Thymus (tissue), 11 donors: ENCODE measurements at regions not wholly inside any gene's neighbourhood (a gene's known extent, or its start where the extent isn't known, plus 50 kb on each side); places are given as distances from the start of the nearest gene placed in this dataset.

Source experiments
- DNase-seq, 9 donors: peaks; one replicate each; pipeline ENCODE4 v3.0.0-alpha.2; 2013; ENCODE audit warnings: low spot score in 9 of 9, low read depth in 6 of 9, missing footprints in 1 of 9
- H3K27ac ChIP-seq, 2 donors: one replicate each; pipeline ENCODE4 v1.5.1; 2013; ENCODE audit warnings: control low read depth in 1 of 2, low read depth in 1 of 2, low read length in 1 of 2, mild to moderate bottlenecking in 1 of 2, moderate library complexity in 1 of 2
- H3K27me3 ChIP-seq, 2 donors: one replicate each; pipeline ENCODE4 v1.5.1; 2013; ENCODE audit warnings: low read length in 1 of 2; ENCODE audit not compliant: control insufficient read depth in 2 of 2, insufficient read depth in 1 of 2
- H3K36me3 ChIP-seq, 2 donors: one replicate each; pipeline ENCODE4 v1.5.1; 2013; ENCODE audit warnings: low read length in 1 of 2, mild to moderate bottlenecking in 1 of 2, moderate library complexity in 1 of 2; ENCODE audit not compliant: control insufficient read depth in 2 of 2, insufficient read depth in 2 of 2
- H3K4me1 ChIP-seq, 2 donors: one replicate each; pipeline ENCODE4 v1.5.1; 2013; ENCODE audit warnings: low read length in 2 of 2; ENCODE audit not compliant: control insufficient read depth in 2 of 2, insufficient read depth in 2 of 2
- H3K4me3 ChIP-seq, 2 donors: one replicate each; pipeline ENCODE4 v1.5.1; 2013; ENCODE audit warnings: low read length in 2 of 2, control low read depth in 1 of 2, mild to moderate bottlenecking in 1 of 2
- H3K9me3 ChIP-seq, 2 donors: one replicate each; pipeline ENCODE4 v1.5.1; 2013; ENCODE audit warnings: low read length in 1 of 2, mild to moderate bottlenecking in 1 of 2; ENCODE audit not compliant: control insufficient read depth in 2 of 2, insufficient read depth in 1 of 2
- WGBS: extraction: QIAGEN DNeasy Blood & Tissue Kit; methylation state at CpG from one replicate; pipeline ENCODE4 v1.1.7; 2013; 5-methylcytosine and 5-hydroxymethylcytosine counted together
- donor health status: healthy.

DNA sequence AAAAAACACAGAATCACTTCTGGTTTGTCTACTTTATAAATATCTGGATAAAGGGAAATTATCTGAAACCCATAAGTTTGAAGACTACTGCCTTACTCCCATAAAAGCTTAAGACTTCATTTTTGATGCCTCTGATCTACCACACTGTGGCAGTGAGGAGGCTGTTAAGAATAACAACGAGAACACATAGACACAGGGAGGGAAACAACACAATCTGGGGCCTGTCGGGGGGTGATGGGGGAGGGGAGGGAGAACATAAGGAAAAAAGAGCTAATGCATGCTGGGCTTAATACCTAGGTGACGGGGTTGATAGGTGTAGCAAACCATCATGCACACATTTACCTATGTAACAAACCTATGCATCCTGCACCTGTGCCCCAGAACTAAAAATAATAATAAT is 573.7 kb downstream of the GBA3 start:
- no peak overlapping the region for H3K4me3 ChIP-seq
- H3K9me3 ChIP-seq, result no peaks in the 10 kb centered on the region
- no peak overlapping the region for H3K27ac ChIP-seq
- DNase-seq, result no peak
- no peaks in the 10 kb centered on the region for H3K36me3 ChIP-seq
- 69% methylated on average over 3 of the region's 3 CpGs for WGBS
- no peaks in the 10 kb centered on the region for H3K27me3 ChIP-seq
- H3K4me1 ChIP-seq, result no peaks in the 10 kb centered on the region

- 89% methylated on average over 1 of the region's 1 CpG for WGBS
- H3K27me3 ChIP-seq, result no peaks in the 10 kb centered on the region
- no peak overlapping the region for H3K4me3 ChIP-seq
- H3K4me1 ChIP-seq, result no peaks in the 10 kb centered on the region
- H3K27ac ChIP-seq, result no peak overlapping the region
- DNase-seq, result no peak
- no peaks in the 10 kb centered on the region for H3K36me3 ChIP-seq
- no peaks in the 10 kb centered on the region for H3K9me3 ChIP-seq
Measured at GRCh38 chr4:23260511-23260910, 567.8 kb downstream of the GBA3 start.

DNA sequence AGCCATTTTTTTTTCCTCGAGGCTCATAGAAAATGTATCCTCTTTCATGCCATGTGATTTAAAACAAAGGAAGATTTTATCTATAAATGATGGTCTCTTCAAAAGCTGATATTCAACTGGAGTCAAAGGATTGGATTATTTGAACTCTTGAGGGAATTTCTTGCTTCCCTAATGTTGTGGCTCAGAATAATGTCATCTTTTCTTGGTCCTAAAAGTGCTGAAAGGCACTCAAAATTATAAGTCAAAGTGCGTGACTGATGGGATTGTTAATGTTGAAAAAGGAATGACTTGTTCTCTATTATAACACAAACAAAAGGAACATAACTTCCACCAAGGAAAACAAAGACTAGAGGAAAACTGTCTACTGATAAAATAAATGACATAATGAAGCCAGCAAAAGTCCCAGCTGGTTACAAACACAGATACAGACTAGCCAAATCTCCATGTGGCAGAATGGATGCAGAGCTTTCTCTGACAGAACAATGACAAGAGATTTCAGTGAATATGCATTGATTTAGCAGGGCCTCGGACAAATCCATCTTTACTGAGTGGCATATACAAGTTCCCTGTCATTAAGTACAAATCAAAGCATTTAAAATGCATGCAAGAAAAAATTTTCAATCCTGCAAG is 552.6 kb downstream of the GBA3 start:
- DNase-seq, result no peak
- WGBS, result 86% methylated on average over 3 of the region's 3 CpGs
- Histone ChIP-seq H3K4me3 (no peak overlapping the region), H3K36me3 (no peaks in the 10 kb centered on the region), H3K27me3 (no peaks in the 10 kb centered on the region), H3K9me3 (no peaks in the 10 kb centered on the region), H3K4me1 (no peaks in the 10 kb centered on the region), H3K27ac (no peak overlapping the region)

- WGBS, result 30% methylated on average over 2 of the region's 2 CpGs
Measured at GRCh38 chr4:23242962-23243361, 550.2 kb downstream of the GBA3 start.

DNA sequence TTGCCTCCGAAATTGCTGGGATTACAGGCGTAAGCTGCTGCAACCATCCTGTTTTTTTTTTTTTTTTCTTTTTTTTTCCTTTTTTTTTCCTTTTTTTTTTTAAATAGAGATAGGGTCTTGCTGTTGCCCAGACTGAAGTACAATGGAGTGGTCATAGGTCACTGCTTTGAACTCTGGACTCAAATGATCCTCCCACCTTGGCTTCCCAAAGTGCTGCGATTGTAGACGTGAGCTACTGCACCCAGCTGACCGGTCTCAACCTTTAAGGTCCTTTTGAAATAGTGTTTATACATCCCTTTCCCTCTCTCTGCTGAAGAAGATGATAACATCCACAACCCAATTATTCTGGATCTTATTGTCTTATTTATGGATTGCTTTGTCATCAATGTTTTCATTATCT is 548.7 kb downstream of the GBA3 start:
- Histone ChIP-seq H3K9me3 (no peaks in the 10 kb centered on the region), H3K36me3 (no peaks in the 10 kb centered on the region)
- WGBS, result 97% methylated on average over 5 of the region's 5 CpGs

More at GRCh38 chr4:23242962-23243361, 550.2 kb downstream of the GBA3 start:
- H3K36me3 ChIP-seq, result no peaks in the 10 kb centered on the region
- no peak overlapping the region for H3K4me3 ChIP-seq
- H3K27me3 ChIP-seq, result no peaks in the 10 kb centered on the region
- no peak for DNase-seq
- no peak overlapping the region for H3K27ac ChIP-seq
- no peaks in the 10 kb centered on the region for H3K9me3 ChIP-seq
- no peaks in the 10 kb centered on the region for H3K4me1 ChIP-seq

GRCh38 chr4:23238848-23239247 is 546.1 kb downstream of the GBA3 start:
- 87% methylated on average over 2 of the region's 2 CpGs for WGBS
- Histone ChIP-seq H3K4me1 (no peaks in the 10 kb centered on the region), H3K27me3 (no peaks in the 10 kb centered on the region), H3K4me3 (no peak overlapping the region), H3K27ac (no peak overlapping the region), H3K9me3 (no peaks in the 10 kb centered on the region), H3K36me3 (no peaks in the 10 kb centered on the region)
- no peak for DNase-seq

More for the DNA sequence above, 548.7 kb downstream of the GBA3 start:
- Histone ChIP-seq H3K27ac (no peak overlapping the region), H3K4me1 (no peaks in the 10 kb centered on the region), H3K4me3 (no peak overlapping the region), H3K27me3 (no peaks in the 10 kb centered on the region)
- DNase-seq, result no peak

- 87% methylated on average over 3 of the region's 3 CpGs for WGBS
- Histone ChIP-seq H3K9me3 (no peaks in the 10 kb centered on the region), H3K4me3 (no peak overlapping the region), H3K27ac (no peak overlapping the region), H3K27me3 (no peaks in the 10 kb centered on the region), H3K4me1 (no peaks in the 10 kb centered on the region), H3K36me3 (no peaks in the 10 kb centered on the region)
- no peak for DNase-seq
Measured at GRCh38 chr4:23237771-23238170, 545.0 kb downstream of the GBA3 start.

DNA sequence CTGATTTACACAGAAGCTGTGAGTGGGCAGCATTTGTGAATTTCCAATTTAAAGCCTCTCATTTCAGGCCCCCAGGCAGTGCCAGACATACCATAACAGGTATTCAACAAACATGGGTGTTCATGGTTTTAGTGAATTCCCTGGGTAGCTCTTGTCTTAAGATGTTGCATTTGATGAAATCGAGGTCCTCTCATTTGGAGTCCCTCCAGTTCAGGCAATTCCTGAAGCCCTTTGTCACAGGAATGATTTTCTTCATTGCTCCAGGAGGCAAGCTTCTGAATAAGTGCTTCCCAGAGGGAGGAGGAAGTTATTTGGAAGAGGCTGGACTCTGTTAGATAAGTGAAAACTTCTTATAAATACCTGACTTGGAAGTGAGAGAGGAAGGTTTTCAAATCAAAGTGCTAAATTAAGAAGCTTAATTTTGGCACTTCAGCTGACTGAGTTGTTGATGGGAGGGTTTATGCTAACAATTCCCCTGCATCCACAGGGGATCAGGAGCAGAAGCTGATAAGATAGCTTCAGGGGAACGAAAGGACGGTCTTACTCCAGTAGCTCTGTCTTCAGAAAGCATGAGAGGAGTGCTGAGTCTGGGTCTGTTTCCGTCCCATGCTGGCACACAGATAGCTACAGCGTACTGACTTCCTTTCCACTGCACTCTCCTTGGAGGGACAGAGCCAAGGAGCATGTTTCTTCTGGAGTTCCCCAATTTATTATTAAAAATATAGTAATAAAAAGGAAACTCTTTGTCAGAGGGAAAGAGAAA is 543.1 kb downstream of the GBA3 start:
- no peak overlapping the region for H3K27ac ChIP-seq
- H3K27me3 ChIP-seq, result no peaks in the 10 kb centered on the region
- no peaks in the 10 kb centered on the region for H3K9me3 ChIP-seq
- 74% methylated on average over 5 of the region's 5 CpGs for WGBS
- no peaks in the 10 kb centered on the region for H3K4me1 ChIP-seq
- no peak for DNase-seq
- no peaks in the 10 kb centered on the region for H3K36me3 ChIP-seq
- no peak overlapping the region for H3K4me3 ChIP-seq

- Histone ChIP-seq H3K27me3 (no peaks in the 10 kb centered on the region), H3K27ac (no peak overlapping the region), H3K4me1 (no peaks in the 10 kb centered on the region), H3K36me3 (no peaks in the 10 kb centered on the region), H3K4me3 (no peak overlapping the region), H3K9me3 (no peaks in the 10 kb centered on the region)
- 92% methylated on average over 4 of the region's 4 CpGs for WGBS
- no peak for DNase-seq
Measured at GRCh38 chr4:23234716-23235115, 542.0 kb downstream of the GBA3 start.
